HEK293 (cell line): ENCODE measurements at regions not wholly inside any gene's neighbourhood (a gene's known extent, or its start where the extent isn't known, plus 50 kb on each side); places are given as distances from the start of the nearest gene placed in this dataset.
"Not testable (repeated sequence)": the region's sequence is repeated elsewhere in the genome, so short reads cannot be mapped to it uniquely, and the experiment has no call there.

Experiments
- CTCF ChIA-PET: fragments of 350-600 bp; formaldehyde crosslinking; extraction: SDS; loops from one replicate; lab custom pipeline; 2021; ENCODE audit warnings: antibody characterized with exemption; lab: Yijun Ruan, JAX
- POLR2A ChIA-PET: fragments of 300-600 bp; formaldehyde crosslinking; extraction: SDS; loops from one replicate; lab custom pipeline; 2020; ENCODE audit warnings: antibody characterized with exemption, inconsistent platforms; lab: Yijun Ruan, JAX
- H3K27ac ChIP-seq: fragments of 200-500 bp; sonication (Bioruptor generic); 2 replicates; pipeline ENCODE4 v1.5.1; 2014; ENCODE audit warnings: low read depth, low read length, control low read depth, inconsistent platforms; ENCODE audit errors: extremely low read depth
- H3K36me3 ChIP-seq, 2 experiments: fragments of 200-500 bp in 1 of 2; sonication (Bioruptor generic) in 1 of 2; 1 replicate in 1 of 2; 2 replicates in 1 of 2; pipeline ENCODE4 v1.5.1; 2014 to 2017; ENCODE audit warnings: inconsistent platforms in 2 of 2, low read length in 2 of 2; ENCODE audit not compliant: control insufficient read depth in 2 of 2, insufficient read depth in 1 of 2
- H3K4me1 ChIP-seq: fragments of 200-500 bp; sonication (Bioruptor generic); 2 replicates; pipeline ENCODE4 v1.5.1; 2014; ENCODE audit warnings: mild to moderate bottlenecking, low read length, inconsistent platforms; ENCODE audit not compliant: control insufficient read depth, insufficient read depth
- H3K4me3 ChIP-seq: 2 replicates; pipeline ENCODE4 v1.5.1; 2011; ENCODE audit warnings: low read depth, mild to moderate bottlenecking, control low read depth, low read length, moderate library complexity
- H3K9me3 ChIP-seq: fragments of 200-500 bp; sonication (Bioruptor generic); 2 replicates; pipeline ENCODE4 v1.5.1; 2014; ENCODE audit warnings: low read depth, low read length, inconsistent platforms; ENCODE audit not compliant: control insufficient read depth, insufficient read depth
- GFI1B ChIP-seq: fragments of 450-650 bp; formaldehyde crosslinking; IDR thresholded peaks from 2 replicates; pipeline ENCODE4 v1.5.1; 2016; ENCODE audit warnings: missing biosample characterization, missing genetic modification characterization
- KLF17 ChIP-seq: fragments of 450-650 bp; formaldehyde crosslinking; IDR thresholded peaks from 2 replicates; pipeline ENCODE4 v1.5.1; 2016; ENCODE audit warnings: missing biosample characterization, missing genetic modification characterization
- MEIS1 ChIP-seq: sonication (generic); formaldehyde crosslinking; IDR thresholded peaks from 2 replicates; pipeline ENCODE4 v1.8.1; 2022; ENCODE audit warnings: missing genetic modification reagents, mild to moderate bottlenecking, borderline replicate concordance
- PRDM1 ChIP-seq: fragments of 450-650 bp; formaldehyde crosslinking; IDR thresholded peaks from 2 replicates; pipeline ENCODE4; 2016; ENCODE audit warnings: missing biosample characterization, missing genetic modification characterization
- REST ChIP-seq: fragments of 450-650 bp; formaldehyde crosslinking; IDR thresholded peaks from 2 replicates; pipeline ENCODE4 v1.5.1; 2016; ENCODE audit warnings: missing biosample characterization, missing genetic modification characterization
- ZNF132 ChIP-seq: fragments of 450-650 bp; formaldehyde crosslinking; IDR thresholded peaks from 2 replicates; pipeline ENCODE4 v1.5.1; 2017; ENCODE audit warnings: missing biosample characterization, missing genetic modification characterization, borderline replicate concordance
- ZNF416 ChIP-seq: fragments of 450-650 bp; formaldehyde crosslinking; IDR thresholded peaks from 2 replicates; pipeline ENCODE4 v1.5.1; 2016; ENCODE audit warnings: missing biosample characterization, missing genetic modification characterization
- ZNF423 ChIP-seq: fragments of 450-650 bp; formaldehyde crosslinking; IDR thresholded peaks from 2 replicates; pipeline ENCODE4 v1.5.1; 2016; ENCODE audit warnings: missing biosample characterization, missing genetic modification characterization
- ZNF501 ChIP-seq: fragments of 450-650 bp; formaldehyde crosslinking; IDR thresholded peaks from 2 replicates; pipeline ENCODE4 v1.5.1; 2016; ENCODE audit warnings: missing biosample characterization, missing genetic modification characterization
- ZNF513 ChIP-seq: fragments of 450-650 bp; IDR thresholded peaks from 2 replicates; pipeline ENCODE4 v1.5.1; 2018; ENCODE audit warnings: missing biosample characterization, missing genetic modification characterization
- ZNF548 ChIP-seq: fragments of 450-650 bp; formaldehyde crosslinking; IDR thresholded peaks from 2 replicates; pipeline ENCODE4 v1.5.1; 2016; ENCODE audit warnings: missing biosample characterization, missing genetic modification characterization
- ZNF792 ChIP-seq: fragments of 450-650 bp; formaldehyde crosslinking; IDR thresholded peaks from 2 replicates; pipeline ENCODE4 v1.5.1; 2016; ENCODE audit warnings: missing biosample characterization, missing genetic modification characterization
- ZSCAN5A ChIP-seq: fragments of 450-650 bp; formaldehyde crosslinking; IDR thresholded peaks from 2 replicates; pipeline ENCODE4 v1.5.1; 2016; ENCODE audit warnings: missing biosample characterization, missing genetic modification characterization

- TF ChIP-seq PRDM1 (tag by site-specific recombination) (no peak), ZNF416 (no peak), ZSCAN5A (tag by site-specific recombination) (no peak), ZNF548 (no peak), ZNF132 (tag by site-specific recombination) (no peak), ZNF792 (tag by site-specific recombination) (no peak), ZNF501 (tag by site-specific recombination) (no peak), ZNF423 (tag by site-specific recombination) (no peak), MEIS1 (CRISPR knock-in tag) (no peak), GFI1B (tag by site-specific recombination) (no peak), ZNF513 (tag by site-specific recombination) (no peak)
- TF ChIP-seq, all 188 proteins: peak for 0
- Histone ChIP-seq H3K27ac (no peak overlapping the region), H3K9me3 (no peaks in the 10 kb centered on the region), H3K36me3 (no peaks in the 10 kb centered on the region), H3K4me3 (no peak overlapping the region), H3K4me1 (no peaks in the 10 kb centered on the region)
- ChIA-PET CTCF (no interaction called here), POLR2A (no interaction called here)
Observed at GRCh38 chr3:147324356-147324755, 82.0 kb downstream of the ZIC4 start.

GRCh38 chr3:147318900-147319299 is 87.4 kb downstream of the ZIC4 start:
- Histone ChIP-seq H3K4me3 (no peak overlapping the region), H3K27ac (no peak overlapping the region), H3K36me3 (no peaks in the 10 kb centered on the region), H3K9me3 (no peaks in the 10 kb centered on the region), H3K4me1 (no peaks in the 10 kb centered on the region)
- ChIA-PET CTCF (no interaction called here), POLR2A (no interaction called here)
- TF ChIP-seq REST (tag by site-specific recombination) (peak; percentile 41; the same call in 1 of the 2 replicates), KLF17 (tag by site-specific recombination) (no peak)

GRCh38 chr3:147317080-147317479 is 89.3 kb downstream of the ZIC4 start:
- H3K4me1 ChIP-seq, H3K27ac ChIP-seq, CTCF ChIA-PET, H3K4me3 ChIP-seq, POLR2A ChIA-PET, H3K9me3 ChIP-seq, H3K36me3 ChIP-seq: not testable (repeated sequence)
